Neural cell (in vitro differentiated cells): ENCODE measurements at regions not wholly inside any gene's neighbourhood (a gene's known extent, or its start where the extent isn't known, plus 50 kb on each side); places are given as distances from the start of the nearest gene placed in this dataset.

Experiments used
- EP300 ChIP-seq: fragments of 450-650 bp; conservative IDR thresholded peaks from 2 replicates; pipeline ENCODE4 v1.6.1; 2014; ENCODE audit warnings: antibody characterized with exemption, mild to moderate bottlenecking, moderate library complexity; ENCODE audit not compliant: poor library complexity, severe bottlenecking
- EZH2 ChIP-seq: fragments of 200-600, 300-800 bp; shearing (Covaris generic), sonication (generic); IDR thresholded peaks from 2 replicates; pipeline ENCODE4 v1.6.1; 2014; ENCODE audit warnings: antibody characterized with exemption, low read length, borderline replicate concordance, mild to moderate bottlenecking; ENCODE audit not compliant: insufficient read depth, poor library complexity, severe bottlenecking
- POLR2AphosphoS5 ChIP-seq: IDR thresholded peaks from 2 replicates; pipeline ENCODE4 v1.6.1; 2012
- TF ChIP-seq, protein P1 (sequence below): fragments of 450-650 bp; IDR thresholded peaks from 2 replicates; pipeline ENCODE4 v1.5.1; 2014; ENCODE audit warnings: antibody characterized with exemption, mild to moderate bottlenecking, moderate library complexity; ENCODE audit not compliant: poor library complexity, severe bottlenecking

DNA sequence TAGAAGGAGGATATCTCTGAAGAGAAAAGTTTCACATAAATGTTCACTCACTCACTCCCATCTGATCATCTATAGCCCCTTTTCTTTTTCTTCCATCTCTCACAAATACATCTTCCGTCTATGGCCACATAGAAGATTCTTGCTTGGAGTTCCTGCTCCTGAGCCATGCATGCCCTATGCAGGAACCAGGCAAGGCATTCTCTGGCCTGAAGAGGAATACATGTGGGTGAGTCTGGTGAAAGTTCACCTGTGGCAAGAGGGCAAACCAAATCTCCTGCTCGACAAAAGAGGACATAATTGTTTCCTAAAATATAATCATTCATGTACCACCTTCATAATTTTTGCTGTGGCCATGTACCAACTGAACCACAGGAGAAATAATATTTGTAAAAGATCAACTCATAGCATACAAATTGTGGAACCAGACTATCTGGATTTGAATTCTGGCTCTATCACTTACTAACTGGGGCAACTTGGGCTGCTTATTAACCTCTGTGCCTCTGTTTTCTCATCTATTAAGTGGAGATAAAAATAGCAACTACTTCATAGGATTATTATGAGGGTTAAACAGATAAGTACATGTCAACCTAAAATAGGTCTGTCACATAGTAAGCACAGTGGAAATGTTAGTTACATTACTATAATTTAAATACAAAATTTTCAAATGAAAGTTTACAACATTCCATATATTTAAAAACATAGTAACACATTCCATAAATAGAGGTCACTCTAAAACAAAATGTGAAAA lies 121.2 kb upstream of the NFIB start:
- TF ChIP-seq EZH2 (no peak), EP300 (no peak), POLR2AphosphoS5 (no peak)
- TF ChIP-seq, protein P1, sequence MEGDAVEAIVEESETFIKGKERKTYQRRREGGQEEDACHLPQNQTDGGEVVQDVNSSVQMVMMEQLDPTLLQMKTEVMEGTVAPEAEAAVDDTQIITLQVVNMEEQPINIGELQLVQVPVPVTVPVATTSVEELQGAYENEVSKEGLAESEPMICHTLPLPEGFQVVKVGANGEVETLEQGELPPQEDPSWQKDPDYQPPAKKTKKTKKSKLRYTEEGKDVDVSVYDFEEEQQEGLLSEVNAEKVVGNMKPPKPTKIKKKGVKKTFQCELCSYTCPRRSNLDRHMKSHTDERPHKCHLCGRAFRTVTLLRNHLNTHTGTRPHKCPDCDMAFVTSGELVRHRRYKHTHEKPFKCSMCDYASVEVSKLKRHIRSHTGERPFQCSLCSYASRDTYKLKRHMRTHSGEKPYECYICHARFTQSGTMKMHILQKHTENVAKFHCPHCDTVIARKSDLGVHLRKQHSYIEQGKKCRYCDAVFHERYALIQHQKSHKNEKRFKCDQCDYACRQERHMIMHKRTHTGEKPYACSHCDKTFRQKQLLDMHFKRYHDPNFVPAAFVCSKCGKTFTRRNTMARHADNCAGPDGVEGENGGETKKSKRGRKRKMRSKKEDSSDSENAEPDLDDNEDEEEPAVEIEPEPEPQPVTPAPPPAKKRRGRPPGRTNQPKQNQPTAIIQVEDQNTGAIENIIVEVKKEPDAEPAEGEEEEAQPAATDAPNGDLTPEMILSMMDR, result no peak
